Breast epithelium (tissue), 3 donors: ENCODE measurements at regions not wholly inside any gene's neighbourhood (a gene's known extent, or its start where the extent isn't known, plus 50 kb on each side); places are given as distances from the start of the nearest gene placed in this dataset.

Experiments used
- POLR2AphosphoS5 ChIP-seq, 3 donors: sonication (generic); formaldehyde crosslinking; IDR thresholded peaks; one replicate each; pipeline ENCODE4 v1.6.1; 2017; ENCODE audit warnings: antibody characterized with exemption in 3 of 3
- TF ChIP-seq, protein P1 (sequence below), 3 donors: fragments of 450-650 bp; IDR thresholded peaks; one replicate each; pipeline ENCODE4 v1.5.1; 2016 to 2017; ENCODE audit warnings: antibody characterized with exemption in 3 of 3, mild to moderate bottlenecking in 3 of 3, moderate library complexity in 3 of 3

DNA sequence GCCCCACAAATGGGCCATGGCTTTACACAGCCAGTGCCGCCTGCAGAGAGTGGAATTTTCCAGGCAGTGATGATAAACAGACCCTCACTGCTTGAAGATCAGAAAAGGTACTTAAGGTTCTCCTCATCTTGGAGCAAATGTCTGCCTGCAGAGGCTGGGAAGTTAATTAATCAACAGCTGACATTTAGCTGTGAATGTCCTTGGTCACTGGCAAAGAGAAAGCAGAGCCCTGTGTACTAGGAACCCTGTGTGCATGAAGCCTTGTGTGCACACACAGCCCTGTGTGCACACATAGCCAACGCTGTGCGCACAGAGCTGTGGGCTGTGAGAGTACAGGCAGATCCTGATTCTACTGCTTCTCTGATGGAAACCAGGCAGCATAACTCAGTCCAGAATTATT lies 291.6 kb upstream of the MKI67 start:
- TF ChIP-seq, protein P1, sequence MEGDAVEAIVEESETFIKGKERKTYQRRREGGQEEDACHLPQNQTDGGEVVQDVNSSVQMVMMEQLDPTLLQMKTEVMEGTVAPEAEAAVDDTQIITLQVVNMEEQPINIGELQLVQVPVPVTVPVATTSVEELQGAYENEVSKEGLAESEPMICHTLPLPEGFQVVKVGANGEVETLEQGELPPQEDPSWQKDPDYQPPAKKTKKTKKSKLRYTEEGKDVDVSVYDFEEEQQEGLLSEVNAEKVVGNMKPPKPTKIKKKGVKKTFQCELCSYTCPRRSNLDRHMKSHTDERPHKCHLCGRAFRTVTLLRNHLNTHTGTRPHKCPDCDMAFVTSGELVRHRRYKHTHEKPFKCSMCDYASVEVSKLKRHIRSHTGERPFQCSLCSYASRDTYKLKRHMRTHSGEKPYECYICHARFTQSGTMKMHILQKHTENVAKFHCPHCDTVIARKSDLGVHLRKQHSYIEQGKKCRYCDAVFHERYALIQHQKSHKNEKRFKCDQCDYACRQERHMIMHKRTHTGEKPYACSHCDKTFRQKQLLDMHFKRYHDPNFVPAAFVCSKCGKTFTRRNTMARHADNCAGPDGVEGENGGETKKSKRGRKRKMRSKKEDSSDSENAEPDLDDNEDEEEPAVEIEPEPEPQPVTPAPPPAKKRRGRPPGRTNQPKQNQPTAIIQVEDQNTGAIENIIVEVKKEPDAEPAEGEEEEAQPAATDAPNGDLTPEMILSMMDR (IDR thresholded peaks at IDR 0.05), result no peak
- no peak for TF ChIP-seq POLR2AphosphoS5 (IDR thresholded peaks at IDR 0.05)
